ENCODE measurements at regions not wholly inside any gene's neighbourhood (a gene's known extent, or its start where the extent isn't known, plus 50 kb on each side); places are given as distances from the start of the nearest gene placed in this dataset.

- ATAC-seq (no peak), DNase-seq (ENCODE audit: low spot score) (no peak)
- Mint-ChIP-seq H3K36me3 (peaks cover 25% of the 10 kb centered on the region), H3K9me3 (peaks cover 49% of the 10 kb centered on the region), H3K27me3 (ENCODE audit: low read depth) (no peaks in the 10 kb centered on the region), H3K4me1 (no peaks in the 10 kb centered on the region), H3K4me3 (no peak overlapping the region), H3K27ac (no peak overlapping the region)
- ChIA-PET CTCF (no interaction called here), POLR2A (no interaction called here)
- TF ChIP-seq CBFB (CRISPR knock-in tag; IDR thresholded peaks at IDR 0.05; ENCODE audit: low read depth) (no peak), ZNF317 (CRISPR knock-in tag; IDR thresholded peaks at IDR 0.05; ENCODE audit: borderline replicate concordance, low read depth) (no peak), USF1 (CRISPR knock-in tag; IDR thresholded peaks at IDR 0.05) (no peak), RELA (CRISPR knock-in tag; IDR thresholded peaks at IDR 0.05; ENCODE audit: borderline replicate concordance) (no peak), STAT6 (CRISPR knock-in tag; conservative IDR thresholded peaks at IDR 0.05; ENCODE audit: low read depth) (no peak), NFE2L1 (CRISPR knock-in tag; IDR thresholded peaks at IDR 0.05) (no peak), NFATC4 (CRISPR knock-in tag; IDR thresholded peaks at IDR 0.05) (no peak), TEAD1 (CRISPR knock-in tag; IDR thresholded peaks at IDR 0.05) (no peak), ARID4B (CRISPR knock-in tag; IDR thresholded peaks at IDR 0.05; ENCODE audit: borderline replicate concordance) (no peak), ZNF121 (CRISPR knock-in tag; IDR thresholded peaks at IDR 0.05) (no peak), SMAD4 (CRISPR knock-in tag; IDR thresholded peaks at IDR 0.05) (no peak), RORB (CRISPR knock-in tag; IDR thresholded peaks at IDR 0.05) (no peak)
Observed at GRCh38 chrY:20967828-20968227, 211.9 kb downstream of the RPS4Y2 start.

- H3K27ac Mint-ChIP-seq = no peak overlapping the region
- ChIA-PET CTCF (no interaction called here), POLR2A (no interaction called here)
- no peaks in the 10 kb centered on the region for H3K4me1 Mint-ChIP-seq
- H3K4me3 Mint-ChIP-seq = no peak overlapping the region
- DNase-seq (ENCODE audit: low spot score) = no peak
- ATAC-seq = no peak
- H3K27me3 Mint-ChIP-seq (ENCODE audit: low read depth) = no peaks in the 10 kb centered on the region
- TF ChIP-seq JAZF1 (CRISPR knock-in tag; IDR thresholded peaks at IDR 0.05) = no peak
- TF ChIP-seq SOX15 (CRISPR knock-in tag; IDR thresholded peaks at IDR 0.05) = no peak
- TF ChIP-seq ZNF425 (CRISPR knock-in tag; conservative IDR thresholded peaks at IDR 0.05) = no peak
- TF ChIP-seq ZNF121 (CRISPR knock-in tag; IDR thresholded peaks at IDR 0.05) = no peak
- no peak for TF ChIP-seq GABPB1 (CRISPR knock-in tag; IDR thresholded peaks at IDR 0.05)
- no peak for TF ChIP-seq IRF1 (CRISPR knock-in tag; IDR thresholded peaks at IDR 0.05)
- TF ChIP-seq ZNF281 (CRISPR knock-in tag; IDR thresholded peaks at IDR 0.05) = no peak
- TF ChIP-seq ZNF232 (CRISPR knock-in tag; IDR thresholded peaks at IDR 0.05) = no peak
- TF ChIP-seq ZNF138 (CRISPR knock-in tag; conservative IDR thresholded peaks at IDR 0.05) = no peak
- no peak for TF ChIP-seq ZNF512 (CRISPR knock-in tag; IDR thresholded peaks at IDR 0.05; ENCODE audit: borderline replicate concordance)
- H3K9me3 Mint-ChIP-seq = peaks cover 51% of the 10 kb centered on the region
- H3K36me3 Mint-ChIP-seq = peaks cover 23% of the 10 kb centered on the region
Observed at GRCh38 chrY:20968237-20968636, 212.3 kb downstream of the RPS4Y2 start.

Measured in WTC11 (cell line).